ENCODE measurements at regions not wholly inside any gene's neighbourhood (a gene's known extent, or its start where the extent isn't known, plus 50 kb on each side); places are given as distances from the start of the nearest gene placed in this dataset.

- no peak overlapping the region for H3K27ac Mint-ChIP-seq (ENCODE audit: unreplicated experiment)
- H3K4me2 ChIP-seq (ENCODE audit: low read length), result no peak overlapping the region
- peaks cover 2% of the 10 kb centered on the region for H3K27me3 Mint-ChIP-seq (ENCODE audit: low read depth, unreplicated experiment)
- TF ChIP-seq EZH2 (IDR thresholded peaks at IDR 0.05; ENCODE audit: insufficient read depth, low read length) (no peak), CTCF (IDR thresholded peaks at IDR 0.05; ENCODE audit: insufficient read depth, low read depth, low read length) (no peak)
- H3K9me3 Mint-ChIP-seq (ENCODE audit: unreplicated experiment), result no peaks in the 10 kb centered on the region
- no peaks in the 10 kb centered on the region for H3K4me1 Mint-ChIP-seq (ENCODE audit: low read depth, unreplicated experiment)
- H3K4me3 Mint-ChIP-seq (ENCODE audit: unreplicated experiment), result no peak overlapping the region
- no peaks in the 10 kb centered on the region for H3K9me3 ChIP-seq (ENCODE audit: insufficient read depth, low read depth, low read length)
- H3K4me1 ChIP-seq (ENCODE audit: insufficient read depth, low read length), result no peaks in the 10 kb centered on the region
- no peaks in the 10 kb centered on the region for H3K79me2 ChIP-seq (ENCODE audit: insufficient read depth, low read length)
- FAIRE-seq, result peak; percentile 65
- DNase-seq (ENCODE audit: low read depth), result no peak
- no peak overlapping the region for H3K9ac ChIP-seq (ENCODE audit: low read length)
- H3K27ac ChIP-seq (ENCODE audit: low read depth, low read length), result no peak overlapping the region
- no peaks in the 10 kb centered on the region for H4K20me1 ChIP-seq (ENCODE audit: insufficient read depth, low read length)
- no peaks in the 10 kb centered on the region for H3K36me3 ChIP-seq (ENCODE audit: insufficient read depth, low read length)
- no peak overlapping the region for H3K4me3 ChIP-seq (ENCODE audit: insufficient read depth, low read depth, low read length)
- no peak overlapping the region for H2AFZ ChIP-seq (ENCODE audit: low read depth, low read length)
- H3K36me3 Mint-ChIP-seq (ENCODE audit: low read depth, unreplicated experiment), result no peaks in the 10 kb centered on the region
- no peaks in the 10 kb centered on the region for H3K27me3 ChIP-seq (ENCODE audit: insufficient read depth, low read length)
These were observed 1233.8 kb downstream of the NLGN4X start for GRCh38 chrX:4994855-4995254.

GRCh38 chrX:4978613-4979012 is 1250.1 kb downstream of the NLGN4X start:
- no peak for FAIRE-seq
- no peaks in the 10 kb centered on the region for H3K9me3 ChIP-seq (ENCODE audit: insufficient read depth, low read depth, low read length)

More at GRCh38 chrX:4978613-4979012, 1250.1 kb downstream of the NLGN4X start:
- Histone ChIP-seq H3K36me3 (ENCODE audit: insufficient read depth, low read length) (no peaks in the 10 kb centered on the region), H3K9ac (ENCODE audit: low read length) (no peak overlapping the region), H3K4me1 (ENCODE audit: insufficient read depth, low read length) (no peaks in the 10 kb centered on the region), H2AFZ (ENCODE audit: low read depth, low read length) (no peak overlapping the region), H3K4me3 (ENCODE audit: insufficient read depth, low read depth, low read length) (no peak overlapping the region), H3K79me2 (ENCODE audit: insufficient read depth, low read length) (no peaks in the 10 kb centered on the region), H3K27ac (ENCODE audit: low read depth, low read length) (no peak overlapping the region), H3K4me2 (ENCODE audit: low read length) (no peak overlapping the region), H3K27me3 (ENCODE audit: insufficient read depth, low read length) (no peaks in the 10 kb centered on the region), H4K20me1 (ENCODE audit: insufficient read depth, low read length) (no peaks in the 10 kb centered on the region)
- DNase-seq (ENCODE audit: low read depth), result no peak
- Mint-ChIP-seq H3K4me3 (ENCODE audit: unreplicated experiment) (no peak overlapping the region), H3K36me3 (ENCODE audit: low read depth, unreplicated experiment) (no peaks in the 10 kb centered on the region), H3K9me3 (ENCODE audit: unreplicated experiment) (peaks cover 3% of the 10 kb centered on the region), H3K27me3 (ENCODE audit: low read depth, unreplicated experiment) (no peaks in the 10 kb centered on the region), H3K27ac (ENCODE audit: unreplicated experiment) (no peak overlapping the region), H3K4me1 (ENCODE audit: low read depth, unreplicated experiment) (no peaks in the 10 kb centered on the region)
- TF ChIP-seq CTCF (IDR thresholded peaks at IDR 0.05; ENCODE audit: insufficient read depth, low read depth, low read length) (no peak), EZH2 (IDR thresholded peaks at IDR 0.05; ENCODE audit: insufficient read depth, low read length) (no peak)

All from astrocyte (in vitro differentiated cells and primary cell).